ENCODE measurements at regions not wholly inside any gene's neighbourhood (a gene's known extent, or its start where the extent isn't known, plus 50 kb on each side); places are given as distances from the start of the nearest gene placed in this dataset.
"Not testable (repeated sequence)": the region's sequence is repeated elsewhere in the genome, so short reads cannot be mapped to it uniquely, and the experiment has no call there.

- ATAC-seq = no peak
- no peak for DNase-seq (ENCODE audit: low spot score)
These were observed 356.4 kb downstream of the ADCYAP1 start for GRCh38 chr18:1261054-1261453.

GRCh38 chr18:1267021-1267420, 362.4 kb downstream of the ADCYAP1 start:
- no peak for DNase-seq (ENCODE audit: low spot score)
- no peak for ATAC-seq

DNA sequence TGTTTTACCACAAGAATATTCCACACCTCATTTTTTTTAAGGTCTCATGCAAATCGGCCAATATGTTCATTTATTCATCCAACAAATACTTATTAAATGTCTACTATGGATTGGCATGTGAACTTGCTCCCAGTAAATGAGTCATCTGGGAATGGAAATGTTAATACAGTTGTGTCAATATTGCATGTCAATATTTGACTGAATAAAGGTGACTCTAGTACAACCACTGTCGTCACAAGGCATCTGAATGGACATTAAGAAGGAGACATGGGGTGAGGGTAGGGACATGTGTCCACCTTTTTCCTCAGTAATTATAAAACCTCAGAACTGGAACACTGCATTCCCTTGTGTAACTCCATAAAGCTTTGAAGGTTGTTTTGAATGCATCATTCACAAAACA, 365.4 kb downstream of the ADCYAP1 start:
- no peak for DNase-seq (ENCODE audit: low spot score)
- ATAC-seq = peak; percentile 85

- no peak for DNase-seq (ENCODE audit: low spot score)
- ATAC-seq = no peak
These were observed 368.8 kb downstream of the ADCYAP1 start for GRCh38 chr18:1273469-1273868.

DNA sequence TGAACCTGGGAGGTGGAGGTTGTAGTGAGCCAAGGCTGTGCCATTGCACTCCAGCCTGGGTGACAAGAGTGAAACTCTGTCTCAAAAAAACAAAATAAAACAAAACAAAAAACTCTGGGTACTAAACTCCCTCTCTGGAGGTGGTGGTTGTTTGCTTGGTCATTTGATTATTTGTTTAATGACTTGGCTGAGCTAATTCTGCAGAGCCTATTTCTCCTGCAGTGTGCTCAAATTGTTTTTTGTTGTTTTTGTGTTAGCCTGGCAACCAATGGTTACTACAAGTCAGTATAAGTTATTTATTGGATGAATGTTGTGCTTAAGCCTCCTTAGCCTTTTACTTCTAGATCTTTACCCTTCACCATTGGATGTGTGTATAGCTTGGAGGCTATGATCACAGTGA, 387.5 kb downstream of the ADCYAP1 start:
- DNase-seq (ENCODE audit: low spot score) (no peak), ATAC-seq (peak; percentile 52)

- DNase-seq (ENCODE audit: low spot score) = peak; percentile 49
- ATAC-seq = peak; percentile 90
These were observed 389.6 kb downstream of the ADCYAP1 start for GRCh38 chr18:1294229-1294628.

GRCh38 chr18:1296237-1296636, 391.6 kb downstream of the ADCYAP1 start:
- DNase-seq (ENCODE audit: low spot score) (no peak), ATAC-seq (no peak)

DNA sequence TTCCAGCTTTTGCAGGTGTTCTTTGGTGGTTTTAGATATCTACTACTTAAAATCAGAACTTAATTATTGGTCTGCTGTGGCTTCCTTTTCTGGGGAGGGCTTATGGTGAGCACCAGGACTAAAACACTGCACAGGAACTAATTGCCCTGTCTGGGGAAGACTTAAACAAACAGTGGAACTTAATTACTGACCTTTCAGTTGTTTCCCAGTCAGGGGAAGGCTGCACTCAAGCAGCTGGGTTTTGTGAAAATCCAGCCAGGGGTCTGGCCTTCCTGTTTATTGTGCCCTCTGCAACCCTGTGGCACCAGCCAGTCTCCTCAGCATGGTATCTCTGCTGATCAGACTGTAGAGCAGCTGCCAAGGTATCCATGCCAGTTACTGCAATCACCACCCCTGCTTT, 398.2 kb downstream of the ADCYAP1 start:
- DNase-seq (ENCODE audit: low spot score) (no peak), ATAC-seq (no peak)

- DNase-seq (ENCODE audit: low spot score) (no peak), ATAC-seq (peak; percentile 73)
These were observed 399.8 kb downstream of the ADCYAP1 start for GRCh38 chr18:1304392-1304992.

- ATAC-seq = no peak
- DNase-seq (ENCODE audit: low spot score) = no peak
These were observed 402.0 kb downstream of the ADCYAP1 start for GRCh38 chr18:1306641-1307040.

DNA sequence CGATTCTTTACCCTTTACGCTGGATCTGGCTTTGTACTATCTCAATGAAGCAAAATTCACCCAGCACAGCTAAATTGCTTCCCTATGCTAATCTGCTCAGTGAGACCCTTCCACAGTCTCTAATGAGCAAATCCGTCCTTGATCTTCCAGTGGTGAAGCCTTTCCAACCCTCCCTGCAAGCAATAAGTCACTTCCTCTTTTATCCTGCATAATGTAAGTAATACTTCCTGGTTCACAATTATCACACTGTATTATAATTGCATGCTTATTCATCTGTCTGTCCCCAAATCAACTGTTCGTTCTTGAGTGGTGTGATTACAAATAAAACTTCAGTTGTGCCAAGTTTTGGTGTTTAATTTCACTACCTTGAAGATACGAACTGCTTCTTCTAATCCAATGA, 404.0 kb downstream of the ADCYAP1 start:
- DNase-seq (ENCODE audit: low spot score) = no peak
- ATAC-seq = no peak

- DNase-seq (ENCODE audit: low spot score) (no peak), ATAC-seq (no peak)
These were observed 406.7 kb downstream of the ADCYAP1 start for GRCh38 chr18:1311376-1311775.

GRCh38 chr18:1335345-1335744, 430.7 kb downstream of the ADCYAP1 start:
- DNase-seq (ENCODE audit: low spot score); ATAC-seq: not testable (repeated sequence)

- DNase-seq (ENCODE audit: low spot score) (no peak), ATAC-seq (no peak)
These were observed 446.3 kb downstream of the ADCYAP1 start for GRCh38 chr18:1350931-1351450.

DNA sequence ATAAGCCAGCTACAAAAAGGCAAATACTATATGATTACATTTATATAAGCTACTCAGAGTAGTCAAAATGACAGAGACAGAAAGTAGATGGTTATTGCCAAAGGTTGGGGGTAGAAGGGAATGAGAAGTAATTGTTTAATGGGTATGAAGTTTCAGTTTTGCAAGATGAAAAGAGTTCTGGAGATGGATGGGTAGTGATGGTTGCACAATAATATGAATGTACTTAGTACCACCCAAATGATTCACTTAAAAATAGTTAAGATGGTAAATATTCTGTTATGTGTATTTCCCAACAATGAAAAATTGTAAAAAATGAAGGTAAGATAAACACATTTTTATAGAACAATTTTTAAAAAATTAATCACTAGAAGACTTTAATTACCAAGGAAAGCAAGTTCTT, 448.4 kb downstream of the ADCYAP1 start:
- DNase-seq (ENCODE audit: low spot score) (no peak), ATAC-seq (no peak)

- no peak for ATAC-seq
These were observed 453.1 kb downstream of the ADCYAP1 start for GRCh38 chr18:1357724-1358123.

GRCh38 chr18:1361936-1362335, 457.3 kb downstream of the ADCYAP1 start:
- no peak for ATAC-seq
- no peak for DNase-seq (ENCODE audit: low spot score)

More at GRCh38 chr18:1357724-1358123, 453.1 kb downstream of the ADCYAP1 start:
- DNase-seq (ENCODE audit: low spot score) = no peak

GRCh38 chr18:1370552-1370951, 465.9 kb downstream of the ADCYAP1 start:
- ATAC-seq (no peak), DNase-seq (ENCODE audit: low spot score) (no peak)

- no peak for ATAC-seq
These were observed 467.1 kb downstream of the ADCYAP1 start for GRCh38 chr18:1371724-1372123.

DNA sequence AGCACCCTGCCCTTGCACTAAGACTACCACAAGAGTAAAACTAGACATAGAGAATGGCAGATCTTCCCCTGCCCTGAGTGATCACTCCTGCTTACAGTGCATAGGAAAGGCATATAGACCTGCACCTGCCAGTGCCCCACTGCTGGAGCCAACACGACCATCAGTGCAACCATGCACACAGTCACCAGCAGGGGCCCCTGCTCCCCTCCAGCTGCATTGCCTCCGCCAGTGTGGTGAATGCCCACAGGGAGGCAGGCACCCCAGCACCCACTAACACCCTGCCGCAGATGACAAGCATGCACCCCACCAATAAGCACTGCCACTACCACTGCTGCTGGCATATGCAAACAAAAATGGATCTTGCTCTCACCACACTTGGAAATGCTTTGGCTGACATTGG, 478.8 kb downstream of the ADCYAP1 start:
- ATAC-seq (no peak), DNase-seq (ENCODE audit: low spot score) (no peak)

More at GRCh38 chr18:1371724-1372123, 467.1 kb downstream of the ADCYAP1 start:
- DNase-seq (ENCODE audit: low spot score) = no peak

- ATAC-seq; DNase-seq (ENCODE audit: low spot score): not testable (repeated sequence)
These were observed 483.8 kb downstream of the ADCYAP1 start for GRCh38 chr18:1388468-1388867.

DNA sequence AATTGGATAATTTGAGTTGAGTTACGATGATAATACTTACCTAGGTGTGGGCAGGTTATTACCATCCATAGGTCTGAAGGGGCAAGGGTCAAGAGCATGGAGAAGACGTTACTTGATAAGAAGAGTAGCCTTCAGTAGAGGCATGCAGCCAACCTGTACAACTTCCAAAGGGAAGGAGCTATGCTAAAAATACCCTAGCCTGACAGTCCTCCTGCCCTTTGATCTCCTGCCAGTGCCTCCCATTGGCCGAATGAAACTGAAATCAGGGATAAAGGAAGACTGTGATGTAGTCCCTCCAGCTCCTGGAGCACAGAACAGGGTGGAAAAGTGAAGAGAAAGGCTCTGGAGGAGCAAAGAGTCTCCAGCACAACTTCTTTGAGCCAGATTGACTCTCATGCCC, 487.4 kb downstream of the ADCYAP1 start:
- ATAC-seq (peak; percentile 88), DNase-seq (ENCODE audit: low spot score) (peak; percentile 86)

Data from left lobe of liver (tissue), 2 donors.